ENCODE measurements at regions not wholly inside any gene's neighbourhood (a gene's known extent, or its start where the extent isn't known, plus 50 kb on each side); places are given as distances from the start of the nearest gene placed in this dataset.

GRCh38 chr10:31179091-31179680 lies 139.8 kb upstream of the ZEB1 start:
- H3K4me3 Mint-ChIP-seq, result no peak overlapping the region
- peaks cover 10% of the 10 kb centered on the region for H3K9me3 Mint-ChIP-seq
- no peaks in the 10 kb centered on the region for H3K36me3 Mint-ChIP-seq (ENCODE audit: low read depth)
- no peak for TF ChIP-seq CTCF (IDR thresholded peaks at IDR 0.05; ENCODE audit: unreplicated experiment in 3 of 3)
- no peaks in the 10 kb centered on the region for H3K27me3 Mint-ChIP-seq (ENCODE audit: low read depth)
- peak overlapping the region in 2 of 3 experiments; percentile 8 to 24 for H3K27ac Mint-ChIP-seq
- peaks cover 9% of the 10 kb centered on the region for H3K4me1 Mint-ChIP-seq

GRCh38 chr10:31186225-31187000 lies 132.6 kb upstream of the ZEB1 start:
- TF ChIP-seq CTCF (IDR thresholded peaks at IDR 0.05; ENCODE audit: unreplicated experiment in 3 of 3), result no peak
- Mint-ChIP-seq H3K4me1 (peaks cover 16% of the 10 kb centered on the region), H3K4me3 (no peak overlapping the region), H3K27me3 (ENCODE audit: low read depth) (no peaks in the 10 kb centered on the region), H3K9me3 (no peaks in the 10 kb centered on the region), H3K27ac (peak overlapping the region in 1 of 3 experiments; percentile 53), H3K36me3 (ENCODE audit: low read depth) (no peaks in the 10 kb centered on the region)

GRCh38 chr10:31187182-31187581 lies 131.8 kb upstream of the ZEB1 start:
- H3K27ac Mint-ChIP-seq, result peak overlapping the region in 1 of 3 experiments; percentile 53
- H3K4me1 Mint-ChIP-seq, result peaks cover 22% of the 10 kb centered on the region
- H3K9me3 Mint-ChIP-seq, result no peaks in the 10 kb centered on the region
- H3K27me3 Mint-ChIP-seq (ENCODE audit: low read depth), result no peaks in the 10 kb centered on the region
- no peak for TF ChIP-seq CTCF (IDR thresholded peaks at IDR 0.05; ENCODE audit: unreplicated experiment in 3 of 3)
- H3K36me3 Mint-ChIP-seq (ENCODE audit: low read depth), result no peaks in the 10 kb centered on the region
- no peak overlapping the region for H3K4me3 Mint-ChIP-seq

- Mint-ChIP-seq H3K27ac (no peak overlapping the region), H3K36me3 (ENCODE audit: low read depth) (no peaks in the 10 kb centered on the region), H3K4me3 (no peak overlapping the region), H3K4me1 (peaks cover 23% of the 10 kb centered on the region), H3K9me3 (no peaks in the 10 kb centered on the region), H3K27me3 (ENCODE audit: low read depth) (no peaks in the 10 kb centered on the region)
- TF ChIP-seq CTCF (IDR thresholded peaks at IDR 0.05; ENCODE audit: unreplicated experiment in 3 of 3), result no peak
These were observed 131.3 kb upstream of the ZEB1 start for GRCh38 chr10:31187607-31188210.

GRCh38 chr10:31188792-31189406 lies 130.1 kb upstream of the ZEB1 start:
- TF ChIP-seq CTCF (IDR thresholded peaks at IDR 0.05; ENCODE audit: unreplicated experiment in 3 of 3), result no peak
- H3K27ac Mint-ChIP-seq, result no peak overlapping the region
- no peaks in the 10 kb centered on the region for H3K9me3 Mint-ChIP-seq
- no peaks in the 10 kb centered on the region for H3K27me3 Mint-ChIP-seq (ENCODE audit: low read depth)
- peaks cover 23% of the 10 kb centered on the region for H3K4me1 Mint-ChIP-seq
- H3K36me3 Mint-ChIP-seq (ENCODE audit: low read depth), result no peaks in the 10 kb centered on the region
- no peak overlapping the region for H3K4me3 Mint-ChIP-seq
